ENCODE measurements at regions not wholly inside any gene's neighbourhood (a gene's known extent, or its start where the extent isn't known, plus 50 kb on each side); places are given as distances from the start of the nearest gene placed in this dataset.
A peak's percentile ranks its signal among the peaks of the same experiment; 100 is the strongest.

DNA sequence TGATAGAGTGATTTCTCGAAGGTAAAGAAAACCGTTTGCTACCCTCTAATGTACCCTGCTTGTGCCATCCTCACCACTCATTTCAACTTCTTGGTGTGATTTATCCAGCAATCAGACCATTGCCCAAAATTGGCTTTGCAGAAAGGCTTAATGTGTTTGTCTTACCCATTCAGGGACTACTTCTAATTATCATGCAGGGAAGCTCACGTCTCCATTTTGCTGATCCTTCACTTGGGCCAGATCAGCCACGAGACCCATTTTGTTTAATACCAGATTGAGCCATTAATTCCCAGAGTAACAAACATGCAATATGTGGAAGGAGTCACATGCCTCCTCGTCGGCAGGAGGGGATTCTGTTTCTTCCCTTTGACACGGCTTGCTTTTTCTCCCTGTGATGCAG is 51.1 kb upstream of the CRY1 start:
- H3K36me3 ChIP-seq (ENCODE audit: insufficient read depth, low read length, poor library complexity, severe bottlenecking), result no peaks in the 10 kb centered on the region
- POLR2A ChIA-PET (ENCODE audit: low non-redundant PET), result no interaction called here
- no peaks in the 10 kb centered on the region for H3K9me3 ChIP-seq (ENCODE audit: low read depth, low read length, poor library complexity, severe bottlenecking)
- no peaks in the 10 kb centered on the region for H3K4me1 ChIP-seq (ENCODE audit: insufficient read depth, low read length, poor library complexity, severe bottlenecking)
- CTCF ChIA-PET, result no interaction called here
- DNase-seq (ENCODE audit: low spot score), result no peak
- TF ChIP-seq, protein P1, sequence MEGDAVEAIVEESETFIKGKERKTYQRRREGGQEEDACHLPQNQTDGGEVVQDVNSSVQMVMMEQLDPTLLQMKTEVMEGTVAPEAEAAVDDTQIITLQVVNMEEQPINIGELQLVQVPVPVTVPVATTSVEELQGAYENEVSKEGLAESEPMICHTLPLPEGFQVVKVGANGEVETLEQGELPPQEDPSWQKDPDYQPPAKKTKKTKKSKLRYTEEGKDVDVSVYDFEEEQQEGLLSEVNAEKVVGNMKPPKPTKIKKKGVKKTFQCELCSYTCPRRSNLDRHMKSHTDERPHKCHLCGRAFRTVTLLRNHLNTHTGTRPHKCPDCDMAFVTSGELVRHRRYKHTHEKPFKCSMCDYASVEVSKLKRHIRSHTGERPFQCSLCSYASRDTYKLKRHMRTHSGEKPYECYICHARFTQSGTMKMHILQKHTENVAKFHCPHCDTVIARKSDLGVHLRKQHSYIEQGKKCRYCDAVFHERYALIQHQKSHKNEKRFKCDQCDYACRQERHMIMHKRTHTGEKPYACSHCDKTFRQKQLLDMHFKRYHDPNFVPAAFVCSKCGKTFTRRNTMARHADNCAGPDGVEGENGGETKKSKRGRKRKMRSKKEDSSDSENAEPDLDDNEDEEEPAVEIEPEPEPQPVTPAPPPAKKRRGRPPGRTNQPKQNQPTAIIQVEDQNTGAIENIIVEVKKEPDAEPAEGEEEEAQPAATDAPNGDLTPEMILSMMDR (conservative IDR thresholded peaks at IDR 0.05; ENCODE audit: low read depth, low read length), result no peak
- no peak for TF ChIP-seq EZH2 (IDR thresholded peaks at IDR 0.05; ENCODE audit: borderline replicate concordance, low read depth, low read length, poor library complexity, severe bottlenecking)
- no peak overlapping the region for H3K4me3 ChIP-seq (ENCODE audit: low read depth, low read length, poor library complexity, severe bottlenecking)
- no peaks in the 10 kb centered on the region for H3K27me3 ChIP-seq (replicated peaks; ENCODE audit: insufficient read depth, low read depth, low read length, poor library complexity)
- intact Hi-C loops (cut with micrococcal nuclease; ENCODE audit: unreplicated experiment), result no loop called here
- BruUV-seq (replicated peaks), result no TSS peak
- no peak overlapping the region for H3K27ac ChIP-seq (ENCODE audit: low read depth, low read length, poor library complexity, severe bottlenecking)

DNA sequence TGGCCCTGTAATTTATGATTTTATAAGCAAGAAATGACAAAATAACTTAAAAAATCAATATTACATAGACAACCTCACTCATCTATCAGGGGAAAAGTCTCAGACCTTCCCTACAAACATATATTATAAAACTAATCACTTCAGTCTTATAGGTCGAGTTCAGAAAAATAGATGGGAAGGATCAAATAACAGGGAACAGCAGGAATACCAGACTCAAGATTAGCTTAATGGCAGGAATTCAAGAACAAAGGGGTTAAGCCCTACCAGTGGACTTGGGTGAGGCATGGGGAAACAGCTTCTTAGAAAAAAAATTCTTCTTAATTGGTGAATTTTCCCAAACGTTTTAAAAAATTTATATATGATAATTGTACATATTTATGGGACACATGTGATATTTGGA is 51.6 kb upstream of the CRY1 start:
- Histone ChIP-seq H3K9me3 (ENCODE audit: low read depth, low read length, poor library complexity, severe bottlenecking) (no peaks in the 10 kb centered on the region), H3K27ac (ENCODE audit: low read depth, low read length, poor library complexity, severe bottlenecking) (no peak overlapping the region), H3K4me1 (ENCODE audit: insufficient read depth, low read length, poor library complexity, severe bottlenecking) (no peaks in the 10 kb centered on the region), H3K36me3 (ENCODE audit: insufficient read depth, low read length, poor library complexity, severe bottlenecking) (no peaks in the 10 kb centered on the region), H3K4me3 (ENCODE audit: low read depth, low read length, poor library complexity, severe bottlenecking) (no peak overlapping the region), H3K27me3 (replicated peaks; ENCODE audit: insufficient read depth, low read depth, low read length, poor library complexity) (no peaks in the 10 kb centered on the region)
- DNase-seq (ENCODE audit: low spot score), result peak; percentile 9
- intact Hi-C loops (cut with micrococcal nuclease; ENCODE audit: unreplicated experiment), result no loop called here
- CTCF ChIA-PET, result no interaction called here
- TF ChIP-seq, protein P1 (conservative IDR thresholded peaks at IDR 0.05; ENCODE audit: low read depth, low read length), result no peak
- no TSS peak for BruUV-seq (replicated peaks)
- POLR2A ChIA-PET (ENCODE audit: low non-redundant PET), result no interaction called here

DNA sequence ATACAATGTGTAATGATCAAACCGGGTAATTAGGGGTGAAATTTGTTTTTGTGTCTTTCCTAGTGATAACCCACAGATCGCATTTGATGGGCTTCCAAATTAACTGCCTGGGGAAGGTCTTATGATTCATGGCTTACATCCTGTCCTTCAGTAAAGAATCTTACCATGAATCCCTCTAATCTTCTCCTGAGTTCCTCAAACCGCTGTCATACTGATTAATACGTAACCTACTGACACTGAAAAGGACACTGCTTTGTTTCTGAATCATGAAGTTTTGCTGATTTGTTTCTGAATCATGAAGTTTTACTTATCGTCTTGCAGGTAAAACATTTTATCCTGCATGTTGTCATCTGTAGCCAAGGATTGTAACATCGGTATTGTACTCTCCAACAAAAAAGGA is 52.0 kb upstream of the CRY1 start:
- H3K4me3 ChIP-seq (ENCODE audit: low read depth, low read length, poor library complexity, severe bottlenecking), result no peak overlapping the region
- DNase-seq (ENCODE audit: low spot score), result no peak
- H3K4me1 ChIP-seq (ENCODE audit: insufficient read depth, low read length, poor library complexity, severe bottlenecking), result no peaks in the 10 kb centered on the region
- H3K9me3 ChIP-seq (ENCODE audit: low read depth, low read length, poor library complexity, severe bottlenecking), result no peaks in the 10 kb centered on the region
- CTCF ChIA-PET, result no interaction called here
- POLR2A ChIA-PET (ENCODE audit: low non-redundant PET), result no interaction called here
- BruUV-seq (replicated peaks), result no TSS peak
- no peaks in the 10 kb centered on the region for H3K27me3 ChIP-seq (replicated peaks; ENCODE audit: insufficient read depth, low read depth, low read length, poor library complexity)
- no peaks in the 10 kb centered on the region for H3K36me3 ChIP-seq (ENCODE audit: insufficient read depth, low read length, poor library complexity, severe bottlenecking)
- no peak overlapping the region for H3K27ac ChIP-seq (ENCODE audit: low read depth, low read length, poor library complexity, severe bottlenecking)
- TF ChIP-seq EZH2 (IDR thresholded peaks at IDR 0.05; ENCODE audit: borderline replicate concordance, low read depth, low read length, poor library complexity, severe bottlenecking), result no peak
- TF ChIP-seq, protein P1 (conservative IDR thresholded peaks at IDR 0.05; ENCODE audit: low read depth, low read length), result no peak
- intact Hi-C loops (cut with micrococcal nuclease; ENCODE audit: unreplicated experiment), result no loop called here
